HG03196 (cell line): ENCODE measurements at regions not wholly inside any gene's neighbourhood (a gene's known extent, or its start where the extent isn't known, plus 50 kb on each side); places are given as distances from the start of the nearest gene placed in this dataset.
"Not testable (repeated sequence)": the region's sequence is repeated elsewhere in the genome, so short reads cannot be mapped to it uniquely, and the experiment has no call there.

ENCODE experiments used
- ATAC-seq: cut with Tn5 transposase; IDR thresholded peaks from one replicate; pipeline ENCODE4 v1.9.1; 2021; ENCODE audit not compliant: unreplicated experiment

DNA sequence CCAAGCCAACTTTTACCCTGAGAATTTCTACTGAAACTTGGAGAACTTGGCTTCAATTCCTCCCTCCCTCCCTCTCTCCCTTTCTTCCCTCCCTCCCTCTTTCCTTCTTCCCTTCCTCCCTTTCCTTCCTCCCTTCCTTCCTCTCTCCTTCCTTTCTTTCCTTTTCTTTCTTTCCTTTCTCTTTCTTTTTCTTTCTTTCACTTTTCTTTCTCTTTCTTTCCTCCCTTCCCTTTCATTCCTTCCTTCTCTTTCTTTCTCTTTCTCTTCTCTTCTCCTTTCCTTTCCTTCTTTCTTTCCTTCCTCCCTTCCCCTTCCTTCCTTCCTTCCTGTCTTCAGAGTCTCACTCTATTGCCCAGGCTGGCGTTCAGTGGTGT, 268.1 kb upstream of the SDK2 start:
- no peak for ATAC-seq

DNA sequence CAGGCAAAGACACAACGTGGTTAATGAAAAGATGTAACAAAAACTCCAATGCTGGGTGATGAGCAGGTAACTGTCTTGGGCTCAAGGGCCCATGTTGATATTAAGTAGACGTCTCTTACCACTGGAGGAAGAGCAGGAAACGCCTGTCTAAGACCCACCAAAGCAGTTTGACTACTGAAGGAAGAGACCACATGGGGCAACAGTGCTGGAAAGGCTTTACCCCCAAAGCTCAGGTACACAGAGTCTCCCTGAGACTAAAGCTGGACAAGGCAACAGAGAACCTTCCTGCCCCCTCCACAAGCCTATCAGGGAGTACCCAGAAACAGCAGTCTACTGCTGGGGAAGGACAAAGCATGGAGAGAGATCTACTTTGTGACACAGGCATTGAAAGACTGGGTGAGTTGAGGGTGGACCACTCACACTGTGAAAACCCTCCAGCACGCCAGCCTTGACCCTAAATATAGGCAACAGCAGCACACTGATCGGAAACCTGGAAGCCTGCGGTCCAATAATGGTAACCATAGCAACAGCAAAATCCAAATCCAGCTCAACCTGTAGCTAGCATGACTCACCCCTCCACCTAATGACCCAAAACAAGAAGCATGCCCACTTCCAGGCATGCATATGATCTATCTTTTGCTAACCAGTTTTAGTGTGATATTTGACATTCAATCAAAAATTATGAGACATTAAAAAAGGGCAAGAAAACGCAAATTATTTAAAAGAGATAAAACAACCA, 270.5 kb upstream of the SDK2 start:
- ATAC-seq = no peak

DNA sequence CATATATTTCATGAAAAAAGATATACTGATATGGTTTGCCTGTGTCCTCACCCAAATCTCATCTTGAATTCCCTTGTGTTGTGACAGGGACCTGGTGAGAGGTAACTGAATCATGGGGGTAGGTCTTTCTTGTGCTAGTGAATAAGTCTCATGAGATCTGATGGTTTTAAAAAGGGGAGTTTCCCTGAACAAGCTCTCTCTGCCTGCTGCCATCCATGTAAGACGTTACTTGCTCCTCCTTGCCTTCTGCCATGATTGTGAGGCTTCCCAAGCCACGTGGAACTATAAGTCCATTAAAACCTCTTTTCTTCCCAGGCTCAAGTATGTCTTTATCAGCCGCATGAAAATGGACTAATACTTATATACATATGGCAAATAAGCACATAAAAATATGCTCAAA, 274.8 kb upstream of the SDK2 start:
- ATAC-seq = not testable (repeated sequence)

DNA sequence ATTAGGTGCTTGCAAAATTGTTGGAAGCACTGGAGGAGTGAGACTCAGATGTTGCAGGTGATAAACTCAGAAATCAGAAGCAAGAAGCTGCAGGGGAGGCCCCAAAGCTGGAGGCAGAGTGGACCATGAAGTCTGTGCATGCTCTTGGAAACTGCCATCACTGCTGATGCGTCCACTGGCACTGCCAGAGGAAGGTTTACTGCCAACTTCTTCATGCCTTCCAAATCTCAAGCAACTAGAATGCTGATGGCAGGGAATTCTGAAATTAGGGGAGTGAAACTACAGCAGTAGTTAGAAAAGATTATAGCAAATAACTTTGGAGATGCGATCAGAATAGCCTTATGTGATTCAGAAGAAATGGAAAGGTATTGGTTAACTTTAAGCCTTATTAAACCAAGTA, 277.1 kb upstream of the SDK2 start:
- ATAC-seq = no peak

DNA sequence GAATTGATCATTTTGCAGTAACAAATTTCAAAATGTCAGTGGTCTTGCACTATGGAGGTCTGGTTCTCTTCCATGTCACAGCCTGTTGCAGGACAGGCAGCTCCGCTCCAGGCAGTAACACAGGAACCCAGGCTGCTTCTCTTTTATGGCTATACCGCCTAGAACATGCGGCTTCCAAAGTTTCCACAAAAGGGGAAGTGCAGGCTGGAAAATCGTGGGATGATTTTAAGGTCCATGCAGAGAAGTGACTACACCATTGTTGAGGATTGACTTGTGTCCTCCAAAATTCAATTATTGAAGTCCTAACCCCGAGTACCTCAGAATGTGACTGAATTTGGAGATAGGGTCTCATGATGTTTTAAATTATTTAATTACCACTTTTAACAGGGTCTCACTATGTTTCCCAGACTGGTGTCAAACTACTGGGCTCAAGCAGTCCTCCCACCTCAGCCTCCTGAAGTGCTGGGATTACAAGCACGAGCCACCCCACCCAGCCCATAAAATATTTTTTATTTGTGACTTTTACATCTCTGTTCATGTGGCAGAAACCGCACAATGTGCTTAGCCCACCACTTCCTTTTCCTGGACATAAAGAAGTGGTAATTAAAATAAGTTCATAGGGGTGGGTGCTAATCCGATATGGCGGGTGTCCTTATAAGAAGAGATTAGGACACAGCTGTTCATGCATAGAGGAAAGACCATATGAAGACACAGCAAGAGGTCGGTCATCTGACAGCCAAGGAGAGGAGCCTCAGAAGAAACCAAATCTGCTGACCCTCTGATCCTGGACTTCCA, 279.2 kb upstream of the RPL38 start:
- ATAC-seq = no peak

DNA sequence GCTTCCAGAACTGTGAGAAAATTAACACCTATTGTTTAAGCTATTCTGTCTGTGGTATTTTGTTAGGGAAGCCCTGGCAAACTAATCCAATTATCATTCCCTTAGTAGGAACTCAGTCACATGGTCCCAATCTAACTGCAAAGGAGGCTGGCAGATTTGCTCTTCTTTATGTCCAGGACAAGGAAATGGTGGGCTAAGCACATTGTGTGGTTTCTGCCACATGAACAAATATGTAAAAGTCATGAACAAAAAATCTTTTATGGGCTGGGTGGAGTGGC, 278.6 kb upstream of the RPL38 start:
- no peak for ATAC-seq

DNA sequence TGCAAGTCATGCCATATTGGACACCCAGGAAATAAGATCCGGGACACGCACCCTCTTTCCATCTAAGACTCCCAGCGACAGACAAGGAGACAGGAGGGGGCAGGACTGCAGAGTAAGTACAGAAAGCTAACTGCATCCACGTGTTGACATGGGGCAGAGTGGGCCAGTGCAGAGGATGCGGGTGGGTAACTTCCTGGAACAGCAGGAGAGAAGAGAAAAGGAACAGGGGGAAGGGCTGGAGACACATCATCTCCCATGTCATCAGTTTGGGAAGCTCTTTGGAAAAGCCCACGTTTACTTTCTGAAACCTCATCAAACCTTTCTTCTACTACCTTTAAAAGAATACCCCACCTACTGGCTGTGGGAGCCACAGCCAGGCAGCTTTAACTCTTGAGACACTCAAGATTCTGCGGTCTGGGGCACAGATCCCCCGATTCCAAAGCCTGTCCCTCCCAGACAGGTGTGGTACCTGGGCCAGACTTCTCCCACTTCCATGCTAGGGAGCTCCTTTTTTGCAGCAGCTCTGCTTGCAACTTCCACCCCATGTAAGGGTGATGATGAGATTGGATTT, 273.5 kb upstream of the RPL38 start:
- no peak for ATAC-seq

DNA sequence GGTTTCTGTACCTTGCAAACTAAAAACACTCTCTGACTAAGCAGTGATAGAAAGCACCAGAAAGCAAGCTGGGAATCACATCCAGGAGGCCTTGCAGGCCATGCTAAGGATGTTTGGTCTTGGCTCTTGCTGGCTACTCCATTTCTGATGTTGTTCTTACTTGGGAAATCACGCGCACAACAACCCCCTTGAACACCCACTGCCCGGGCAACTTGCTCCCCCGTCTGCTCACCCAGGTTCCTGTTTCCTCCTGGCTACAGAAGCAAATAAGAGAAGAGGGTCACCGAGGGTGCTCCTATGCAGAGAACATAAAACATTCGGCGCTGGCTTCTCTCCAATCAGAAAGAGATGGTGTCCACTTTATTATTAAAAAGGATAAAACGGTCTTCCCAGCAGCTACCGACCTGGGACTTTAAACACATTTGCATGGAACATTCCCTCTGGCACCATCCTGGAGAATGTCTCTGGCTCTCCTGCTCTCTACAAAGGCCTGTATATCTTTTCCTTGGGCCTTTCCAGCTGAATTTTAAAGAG, 271.2 kb upstream of the RPL38 start:
- no peak for ATAC-seq

DNA sequence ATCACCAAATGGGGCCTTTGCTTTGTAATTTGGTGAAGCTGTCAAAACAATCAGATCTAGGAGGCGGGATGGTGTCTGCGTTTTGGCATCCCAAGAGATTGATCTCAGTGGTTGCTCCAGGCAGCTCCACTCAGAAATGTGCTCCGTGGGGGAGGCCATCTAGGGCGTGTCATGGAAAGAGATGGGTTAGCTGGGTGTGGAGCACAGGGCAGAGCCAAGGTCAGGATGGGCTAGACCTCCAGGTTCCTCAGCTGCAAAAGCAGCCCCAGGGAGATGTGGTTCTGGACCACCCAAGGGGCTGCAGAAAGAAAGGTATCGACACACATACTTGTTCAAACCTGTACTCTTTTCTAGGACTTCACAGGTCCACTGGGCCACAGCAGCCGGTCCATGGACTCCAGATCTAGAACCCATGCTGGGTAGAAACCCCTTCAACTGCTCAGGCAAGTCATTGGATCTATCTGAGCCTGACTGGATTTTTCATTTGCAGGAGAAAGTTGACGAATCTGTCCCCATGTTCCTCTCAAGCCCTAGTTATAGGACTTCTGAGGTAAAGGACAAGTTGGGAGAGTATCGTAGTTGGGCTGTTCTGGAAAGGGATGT, 270.2 kb upstream of the RPL38 start:
- no peak for ATAC-seq

DNA sequence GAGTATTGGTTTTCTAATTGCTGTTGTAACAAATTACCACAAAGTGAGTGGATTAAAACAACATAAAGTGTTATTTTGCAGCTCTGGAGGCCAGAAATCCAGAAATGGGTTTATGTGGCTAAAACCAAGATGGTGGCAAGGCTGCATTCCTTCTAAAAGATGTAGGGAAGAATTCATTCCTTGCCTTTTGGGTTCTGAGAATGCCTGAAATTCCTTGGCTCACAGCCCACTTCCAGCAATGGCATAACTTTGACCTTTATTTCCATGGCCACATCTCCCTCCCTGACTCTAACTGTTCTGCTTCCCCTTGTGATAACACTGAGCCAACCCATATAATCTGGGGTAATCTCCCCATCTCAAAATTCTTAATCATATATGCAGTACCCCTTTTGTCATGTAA, 269.6 kb upstream of the RPL38 start:
- no peak for ATAC-seq

DNA sequence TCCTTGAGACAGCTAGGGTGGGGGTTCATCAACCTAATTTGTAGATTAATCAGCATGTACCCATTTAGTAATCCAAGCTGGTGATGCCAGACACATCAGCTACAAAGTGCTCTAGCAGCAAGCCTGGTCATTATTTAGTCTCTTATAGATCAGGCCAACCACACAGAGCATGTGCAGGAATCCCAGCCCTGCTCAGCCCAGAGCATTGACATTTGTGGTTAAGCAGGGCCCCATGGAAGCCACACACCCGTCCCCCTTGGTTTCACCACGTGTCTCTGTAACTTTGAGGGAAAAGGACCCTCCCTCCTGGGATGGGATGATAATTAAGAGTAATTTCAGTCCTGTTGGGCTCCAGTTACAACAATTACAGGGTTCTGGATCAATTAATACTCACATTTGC, 268.8 kb upstream of the RPL38 start:
- no peak for ATAC-seq

DNA sequence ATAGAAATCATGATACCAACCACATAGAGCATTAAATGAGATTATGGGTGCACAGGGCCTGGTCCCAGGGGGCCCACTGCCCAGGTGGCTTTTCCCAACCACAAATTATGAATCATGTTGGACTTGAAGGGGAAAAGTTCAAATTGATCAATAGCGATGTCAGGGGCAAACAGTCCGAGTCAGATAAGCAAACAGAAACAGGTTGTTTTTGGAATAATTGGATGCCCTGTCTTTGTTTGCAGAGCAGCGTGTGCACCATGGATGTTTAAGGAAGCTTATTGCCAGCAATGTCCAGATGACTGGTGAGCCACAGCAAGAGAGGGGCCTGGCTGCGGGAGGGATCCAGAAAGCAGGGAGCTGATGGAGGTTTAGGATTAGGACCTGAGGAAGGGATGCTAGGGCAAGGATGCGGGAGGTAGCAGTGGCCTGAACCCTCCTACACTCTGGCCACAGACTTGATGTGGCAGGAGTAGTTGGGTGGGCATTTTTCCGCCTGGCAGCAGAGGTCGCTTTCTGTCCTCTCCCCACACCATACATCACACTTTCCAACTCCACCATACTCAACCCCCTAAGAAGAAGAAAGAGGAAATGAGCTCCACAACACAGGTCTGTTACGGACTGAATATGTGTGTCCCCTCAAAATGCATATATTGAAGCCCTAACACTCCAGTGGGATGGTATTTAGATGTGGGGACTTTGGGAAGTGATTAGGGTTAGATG, 266.4 kb upstream of the RPL38 start:
- no peak for ATAC-seq

DNA sequence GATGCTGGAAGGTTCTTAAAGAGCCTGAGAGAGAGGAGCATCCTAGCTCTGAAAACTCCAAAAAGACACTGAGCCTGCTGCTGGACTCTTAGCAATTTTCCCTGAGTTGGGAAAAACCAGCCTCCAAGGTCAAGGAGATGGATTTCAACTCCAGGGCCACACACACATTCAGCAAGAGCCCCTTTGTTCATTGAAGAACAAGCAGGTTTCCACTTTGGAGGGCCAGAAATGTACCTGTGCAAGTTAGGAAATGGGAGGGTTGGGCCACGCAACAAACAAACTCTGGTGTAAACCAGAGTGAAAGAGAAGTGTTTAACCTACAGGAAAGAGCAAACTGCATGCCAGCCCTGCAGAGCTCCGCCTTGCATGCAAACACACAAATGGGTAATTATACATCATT, 264.8 kb upstream of the RPL38 start:
- no peak for ATAC-seq

DNA sequence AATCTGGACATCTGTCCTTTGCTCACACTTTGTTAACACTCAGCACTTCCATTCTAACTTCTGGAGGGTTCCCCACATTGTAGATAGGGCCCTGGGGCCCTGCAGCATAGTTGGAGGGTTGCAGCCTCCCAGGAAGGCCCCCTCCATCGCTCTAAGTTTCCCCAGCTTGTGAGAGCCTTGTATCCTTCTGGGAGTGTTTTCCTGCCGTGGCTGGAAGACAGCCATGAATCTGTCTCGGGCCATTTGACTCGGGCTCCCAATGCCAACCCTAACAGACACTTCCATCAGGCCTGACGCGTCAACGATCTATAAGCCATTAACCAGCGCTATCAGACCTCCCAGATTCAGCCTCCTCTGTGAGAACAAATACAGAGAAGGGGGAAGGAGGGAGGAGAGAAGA, 263.7 kb upstream of the RPL38 start:
- ATAC-seq = no peak

DNA sequence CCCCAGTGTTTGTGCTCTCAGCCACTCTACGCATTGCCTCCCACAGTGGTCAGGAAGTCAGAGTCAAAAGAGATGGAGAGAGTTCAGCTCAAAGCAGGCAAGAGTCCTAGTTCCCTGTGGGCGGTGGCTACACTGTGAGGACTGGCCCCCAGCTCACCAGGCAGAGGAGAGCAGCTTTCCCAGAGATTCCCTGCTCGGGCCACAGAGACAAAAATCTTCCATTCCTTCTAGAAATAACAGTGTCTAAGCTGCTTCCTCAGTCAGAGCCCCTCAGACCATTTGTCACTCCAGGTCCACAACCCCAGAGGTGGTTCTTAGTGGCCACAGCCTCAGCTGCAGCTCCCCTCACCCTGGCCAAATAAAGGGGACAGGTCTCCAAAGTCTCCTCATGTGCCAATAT, 263.0 kb upstream of the RPL38 start:
- no peak for ATAC-seq

DNA sequence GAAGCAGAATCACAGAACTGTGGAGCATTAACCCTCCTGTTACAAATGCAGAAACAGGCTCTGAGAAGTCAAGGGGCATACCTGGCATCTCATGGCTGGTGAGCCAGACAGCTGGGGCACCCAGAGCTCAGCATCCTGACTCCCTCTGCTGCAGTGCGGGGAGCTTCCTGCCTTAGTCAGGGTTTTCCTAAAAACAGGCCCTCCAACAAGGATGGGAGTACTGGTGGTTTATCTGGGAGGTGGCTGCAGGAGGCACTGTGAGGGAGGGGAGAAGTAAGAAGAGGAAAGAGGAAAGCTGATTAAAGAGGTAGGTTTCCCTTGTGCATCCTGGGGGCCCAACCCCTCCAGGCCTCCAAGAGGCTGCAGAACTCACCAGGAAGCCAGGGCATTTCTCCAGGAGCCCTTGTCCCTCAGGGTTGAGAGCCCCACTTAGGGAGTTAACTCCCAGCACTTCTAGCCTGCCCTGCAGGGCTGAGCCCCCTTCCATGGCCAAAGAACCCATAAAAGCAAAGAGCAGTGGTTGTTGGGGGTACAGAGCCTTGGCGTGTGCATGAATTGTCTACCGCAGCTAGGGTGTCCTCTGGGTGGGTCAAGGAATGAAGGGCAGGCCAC, 261.5 kb upstream of the RPL38 start:
- ATAC-seq = no peak

DNA sequence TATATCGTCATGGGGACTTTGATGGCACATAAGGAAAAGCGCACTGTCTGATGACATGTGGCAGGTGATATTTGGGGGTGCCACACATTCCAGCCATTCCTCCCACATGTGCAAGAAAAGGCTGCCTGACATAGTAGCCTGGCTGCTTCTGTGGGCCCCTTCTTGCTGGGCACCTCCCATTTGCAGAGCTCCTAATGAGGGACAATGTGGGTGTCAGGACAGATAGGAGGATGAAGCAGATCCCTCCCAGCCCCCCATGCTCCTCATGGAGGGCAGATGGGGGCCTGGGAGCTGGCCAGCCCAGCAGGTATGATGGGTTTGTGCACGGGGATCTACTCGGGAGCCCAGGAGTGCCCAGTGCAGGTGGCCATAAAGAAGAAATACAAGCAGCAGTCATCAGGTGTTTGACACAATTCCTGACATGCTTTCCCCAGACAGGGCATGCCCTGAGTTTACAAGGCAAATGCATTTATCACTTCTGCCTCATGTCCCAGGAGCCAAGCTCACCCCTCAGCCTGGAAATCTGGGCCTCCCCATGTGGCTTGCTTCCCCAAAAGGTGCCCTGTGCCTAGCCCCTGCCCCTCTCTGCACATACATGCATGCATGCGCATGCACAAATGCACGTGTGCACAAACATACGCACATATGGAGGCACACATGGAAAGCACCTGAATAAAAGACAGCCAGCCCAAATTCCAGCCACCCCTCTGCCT, 260.6 kb upstream of the RPL38 start:
- no peak for ATAC-seq

DNA sequence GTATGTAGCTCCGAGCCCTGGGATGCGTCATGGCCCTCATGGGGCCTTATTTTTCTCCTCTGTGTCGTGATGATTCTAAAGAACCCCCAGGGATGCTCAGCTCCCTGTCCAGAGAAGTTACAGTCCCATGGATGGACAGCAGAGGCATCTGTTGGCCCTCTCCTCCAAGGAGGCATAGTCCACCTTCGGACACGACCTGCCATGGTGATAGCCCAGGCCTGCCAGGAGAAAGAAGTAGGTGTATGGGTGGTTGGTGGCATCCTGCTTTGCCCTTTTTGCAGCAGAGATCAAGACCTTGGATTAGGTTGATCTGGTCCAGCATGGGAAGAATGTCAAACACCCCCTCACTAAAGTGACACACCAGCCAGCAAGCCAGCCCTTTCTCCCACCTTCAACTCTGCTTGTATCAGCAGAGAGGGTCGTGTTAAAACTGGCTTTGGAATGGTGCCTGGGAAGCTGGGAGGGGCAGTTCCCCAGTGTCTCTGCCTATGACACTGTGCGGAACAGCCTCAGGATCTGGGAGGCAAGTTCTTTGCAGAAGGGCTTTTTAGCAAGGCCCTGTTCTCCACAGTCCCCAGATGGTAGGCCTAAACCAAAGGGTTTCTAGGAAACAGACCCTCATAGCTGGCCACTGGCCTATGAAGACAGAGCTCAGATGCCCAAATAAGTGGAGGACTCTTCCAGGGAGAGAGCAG, 259.9 kb upstream of the RPL38 start:
- ATAC-seq = no peak

DNA sequence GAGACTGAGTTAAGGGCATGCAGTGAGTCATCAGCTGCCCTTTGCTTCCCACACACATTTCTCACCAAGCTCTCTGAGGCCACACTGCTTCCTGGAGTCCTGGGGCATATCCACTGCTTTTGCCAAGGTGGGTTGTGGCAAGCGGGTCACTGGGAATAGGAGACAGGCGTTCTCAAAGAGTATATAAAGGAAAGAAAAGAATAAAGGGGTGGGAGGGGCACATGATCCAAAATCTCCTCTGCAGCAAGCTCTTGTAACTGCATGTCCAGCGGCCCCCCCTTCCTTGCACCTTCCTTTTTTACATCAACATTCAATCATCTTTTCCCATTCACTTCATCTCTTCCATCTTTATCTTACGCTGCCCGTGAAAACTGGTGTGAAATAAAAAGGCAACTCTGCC, 259.1 kb upstream of the RPL38 start:
- ATAC-seq = no peak
